HL-60 (cell line): ENCODE measurements at regions not wholly inside any gene's neighbourhood (a gene's known extent, or its start where the extent isn't known, plus 50 kb on each side); places are given as distances from the start of the nearest gene placed in this dataset.

Experiments used
- DNase-seq, 2 experiments: peaks; one replicate each; pipeline ENCODE4 v3.0.0-alpha.2; 2010 to 2020; ENCODE audit warnings: low read depth in 1 of 2, low spot score in 1 of 2
- H3K27ac ChIP-seq: fragments of 250-450 bp; sonication (Bioruptor Pico); replicated peaks from 2 replicates; pipeline ENCODE4 v1.5.1; 2020; ENCODE audit warnings: mild to moderate bottlenecking, moderate library complexity
- H3K27me3 ChIP-seq: fragments of 250-450 bp; sonication (Bioruptor Pico); 2 replicates; pipeline ENCODE4 v1.5.1; 2021; ENCODE audit warnings: mild to moderate bottlenecking, moderate library complexity; ENCODE audit not compliant: insufficient read depth, poor library complexity, severe bottlenecking
- H3K4me3 ChIP-seq: replicated peaks from 2 replicates; pipeline ENCODE4 v1.5.1; 2011; ENCODE audit warnings: mild to moderate bottlenecking, control low read depth, low read length; ENCODE audit not compliant: insufficient read depth
- GABPA ChIP-seq: IDR thresholded peaks from 2 replicates; pipeline ENCODE4 v1.6.1; 2012; ENCODE audit warnings: low read depth
- POLR2AphosphoS5 ChIP-seq: IDR thresholded peaks from 2 replicates; pipeline ENCODE4 v1.6.1; 2012; ENCODE audit warnings: low read depth
- SPI1 ChIP-seq: IDR thresholded peaks from 2 replicates; pipeline ENCODE4 v1.6.1; 2012; ENCODE audit warnings: low read depth, mild to moderate bottlenecking, borderline replicate concordance
- TF ChIP-seq, protein P1 (sequence below): IDR thresholded peaks from one replicate; pipeline ENCODE4 v1.5.1; 2011; ENCODE audit warnings: low read length, control low read depth, inconsistent platforms; ENCODE audit not compliant: insufficient read depth
- TF ChIP-seq, protein P2 (sequence below): IDR thresholded peaks from 2 replicates; pipeline ENCODE4 v1.6.1; 2012; ENCODE audit warnings: low read depth; ENCODE audit not compliant: insufficient replicate concordance

DNA sequence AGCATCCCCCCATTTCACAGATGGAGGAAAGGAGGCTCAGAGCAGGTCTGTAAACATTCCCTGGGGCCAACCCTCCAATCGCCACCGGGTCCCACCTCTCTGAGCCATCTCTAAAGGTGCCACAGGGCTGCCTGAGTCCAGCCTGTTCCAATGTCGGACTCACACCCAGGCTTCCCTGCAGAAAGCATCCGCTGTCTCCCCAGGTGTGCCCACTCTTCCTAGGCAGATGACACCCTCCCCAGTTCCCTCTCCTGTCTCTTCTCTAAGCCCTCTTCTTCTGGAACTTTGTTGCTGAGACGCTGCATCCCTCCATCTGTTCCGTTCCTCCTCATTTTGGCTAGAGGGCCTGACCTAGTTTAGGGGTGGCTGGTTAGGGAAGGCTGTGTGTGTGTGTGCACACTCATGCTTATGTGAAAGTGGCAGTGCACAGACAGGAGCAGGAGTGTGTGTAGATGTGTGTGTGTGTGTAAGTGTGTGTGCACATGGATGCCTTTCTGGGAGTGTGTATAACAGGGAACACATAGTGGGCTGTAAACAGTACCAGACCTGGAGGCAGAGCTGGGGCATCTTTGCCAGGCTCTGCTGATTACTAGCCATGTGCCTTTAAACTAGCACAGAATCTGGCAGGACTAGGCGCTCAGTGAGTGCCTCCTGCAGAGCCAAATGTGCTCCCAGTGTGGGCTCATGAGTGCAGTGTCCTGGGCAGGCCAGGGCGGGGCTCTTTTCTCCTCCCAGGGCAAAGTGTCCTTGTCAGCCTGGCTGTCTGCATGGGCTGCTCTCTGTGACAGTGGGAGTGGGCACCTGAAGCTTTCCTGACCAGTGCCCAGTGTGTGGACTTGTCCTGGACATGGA is 77.3 kb upstream of the NECTIN1 start:
- Histone ChIP-seq H3K27ac (no peak overlapping the region), H3K4me3 (no peak overlapping the region), H3K27me3 (no peaks in the 10 kb centered on the region)
- TF ChIP-seq GABPA (no peak), POLR2AphosphoS5 (no peak)
- no peak for DNase-seq

DNA sequence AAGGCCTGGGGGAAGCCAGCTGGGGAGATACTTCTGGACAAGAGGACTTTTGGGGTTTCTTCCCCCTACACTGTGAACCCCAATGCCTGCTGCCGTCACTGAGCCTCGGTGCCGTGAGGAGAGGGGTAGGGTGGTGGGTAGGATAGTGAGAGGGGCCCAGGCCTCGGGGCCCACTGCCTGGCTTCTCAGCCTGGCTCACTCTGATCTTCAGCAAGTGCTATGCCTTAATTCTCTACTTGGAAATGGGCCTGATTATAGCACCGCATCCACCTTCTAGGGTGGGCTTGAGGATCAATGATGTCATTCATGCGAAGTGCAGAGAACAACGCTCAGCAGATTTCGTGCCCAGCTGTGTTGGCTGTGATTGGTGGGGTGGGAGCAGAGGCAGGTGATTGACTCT is 76.7 kb upstream of the NECTIN1 start:
- H3K27me3 ChIP-seq: no peaks in the 10 kb centered on the region
- TF ChIP-seq, protein P1, sequence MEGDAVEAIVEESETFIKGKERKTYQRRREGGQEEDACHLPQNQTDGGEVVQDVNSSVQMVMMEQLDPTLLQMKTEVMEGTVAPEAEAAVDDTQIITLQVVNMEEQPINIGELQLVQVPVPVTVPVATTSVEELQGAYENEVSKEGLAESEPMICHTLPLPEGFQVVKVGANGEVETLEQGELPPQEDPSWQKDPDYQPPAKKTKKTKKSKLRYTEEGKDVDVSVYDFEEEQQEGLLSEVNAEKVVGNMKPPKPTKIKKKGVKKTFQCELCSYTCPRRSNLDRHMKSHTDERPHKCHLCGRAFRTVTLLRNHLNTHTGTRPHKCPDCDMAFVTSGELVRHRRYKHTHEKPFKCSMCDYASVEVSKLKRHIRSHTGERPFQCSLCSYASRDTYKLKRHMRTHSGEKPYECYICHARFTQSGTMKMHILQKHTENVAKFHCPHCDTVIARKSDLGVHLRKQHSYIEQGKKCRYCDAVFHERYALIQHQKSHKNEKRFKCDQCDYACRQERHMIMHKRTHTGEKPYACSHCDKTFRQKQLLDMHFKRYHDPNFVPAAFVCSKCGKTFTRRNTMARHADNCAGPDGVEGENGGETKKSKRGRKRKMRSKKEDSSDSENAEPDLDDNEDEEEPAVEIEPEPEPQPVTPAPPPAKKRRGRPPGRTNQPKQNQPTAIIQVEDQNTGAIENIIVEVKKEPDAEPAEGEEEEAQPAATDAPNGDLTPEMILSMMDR: no peak
- TF ChIP-seq GABPA (no peak), POLR2AphosphoS5 (no peak), SPI1 (no peak)
- TF ChIP-seq, protein P2, sequence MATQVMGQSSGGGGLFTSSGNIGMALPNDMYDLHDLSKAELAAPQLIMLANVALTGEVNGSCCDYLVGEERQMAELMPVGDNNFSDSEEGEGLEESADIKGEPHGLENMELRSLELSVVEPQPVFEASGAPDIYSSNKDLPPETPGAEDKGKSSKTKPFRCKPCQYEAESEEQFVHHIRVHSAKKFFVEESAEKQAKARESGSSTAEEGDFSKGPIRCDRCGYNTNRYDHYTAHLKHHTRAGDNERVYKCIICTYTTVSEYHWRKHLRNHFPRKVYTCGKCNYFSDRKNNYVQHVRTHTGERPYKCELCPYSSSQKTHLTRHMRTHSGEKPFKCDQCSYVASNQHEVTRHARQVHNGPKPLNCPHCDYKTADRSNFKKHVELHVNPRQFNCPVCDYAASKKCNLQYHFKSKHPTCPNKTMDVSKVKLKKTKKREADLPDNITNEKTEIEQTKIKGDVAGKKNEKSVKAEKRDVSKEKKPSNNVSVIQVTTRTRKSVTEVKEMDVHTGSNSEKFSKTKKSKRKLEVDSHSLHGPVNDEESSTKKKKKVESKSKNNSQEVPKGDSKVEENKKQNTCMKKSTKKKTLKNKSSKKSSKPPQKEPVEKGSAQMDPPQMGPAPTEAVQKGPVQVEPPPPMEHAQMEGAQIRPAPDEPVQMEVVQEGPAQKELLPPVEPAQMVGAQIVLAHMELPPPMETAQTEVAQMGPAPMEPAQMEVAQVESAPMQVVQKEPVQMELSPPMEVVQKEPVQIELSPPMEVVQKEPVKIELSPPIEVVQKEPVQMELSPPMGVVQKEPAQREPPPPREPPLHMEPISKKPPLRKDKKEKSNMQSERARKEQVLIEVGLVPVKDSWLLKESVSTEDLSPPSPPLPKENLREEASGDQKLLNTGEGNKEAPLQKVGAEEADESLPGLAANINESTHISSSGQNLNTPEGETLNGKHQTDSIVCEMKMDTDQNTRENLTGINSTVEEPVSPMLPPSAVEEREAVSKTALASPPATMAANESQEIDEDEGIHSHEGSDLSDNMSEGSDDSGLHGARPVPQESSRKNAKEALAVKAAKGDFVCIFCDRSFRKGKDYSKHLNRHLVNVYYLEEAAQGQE: no peak
- no peak overlapping the region for H3K27ac ChIP-seq
- no peak for DNase-seq
- no peak overlapping the region for H3K4me3 ChIP-seq

DNA sequence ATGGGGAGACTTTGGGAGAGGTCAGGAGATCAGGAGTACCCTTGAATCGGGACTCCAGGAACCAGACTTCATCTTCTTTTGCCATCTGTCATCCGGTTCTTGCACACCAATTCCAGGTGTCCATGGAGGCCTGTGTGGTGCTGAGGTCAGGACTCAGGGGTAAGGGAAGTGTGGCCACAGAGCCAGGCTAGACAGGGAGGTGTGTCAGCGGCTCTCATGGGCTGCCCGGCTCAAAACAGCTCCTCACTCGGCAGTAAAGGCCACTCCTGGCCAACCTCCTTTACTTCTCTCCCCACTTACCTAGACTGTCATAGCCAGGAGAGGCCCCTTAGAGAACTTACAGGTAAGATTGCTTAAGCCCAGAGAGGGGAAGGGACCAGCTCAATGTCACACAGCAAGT is 75.7 kb upstream of the NECTIN1 start:
- TF ChIP-seq, protein P2: no peak
- TF ChIP-seq POLR2AphosphoS5 (no peak), SPI1 (no peak), GABPA (no peak)
- TF ChIP-seq, protein P1: no peak
- no peak for DNase-seq
- H3K4me3 ChIP-seq: no peak overlapping the region

DNA sequence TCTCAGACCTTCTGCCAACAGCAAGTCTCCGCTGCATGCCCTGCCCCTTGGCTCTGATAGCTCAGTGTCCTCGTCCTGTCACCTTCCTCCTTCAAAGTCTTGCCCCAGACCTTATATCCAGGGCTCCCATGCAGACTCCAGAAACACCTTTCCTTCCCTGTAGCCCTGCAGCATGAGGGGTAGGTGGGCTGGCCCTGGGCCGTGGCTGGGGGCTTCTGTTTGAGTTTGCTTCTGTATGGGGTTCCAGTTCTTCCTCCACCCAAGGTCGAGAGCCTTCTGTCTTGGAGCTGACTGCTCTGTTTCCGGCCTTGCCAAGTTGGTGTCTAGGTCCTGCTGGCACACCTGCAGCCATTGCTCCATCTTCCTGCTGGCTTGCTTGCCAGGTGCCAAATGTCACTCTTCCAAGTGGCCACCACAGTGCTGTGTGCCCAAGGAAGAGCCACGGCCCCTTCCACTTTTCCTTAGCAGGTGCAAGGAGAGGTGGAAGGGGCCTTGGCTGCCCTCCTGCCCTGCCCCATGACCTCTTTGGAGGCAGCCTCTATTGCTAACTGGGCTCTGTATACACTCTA is 74.8 kb upstream of the NECTIN1 start:
- H3K27ac ChIP-seq: no peak overlapping the region
- TF ChIP-seq, protein P2: no peak
- TF ChIP-seq, protein P1: no peak
- no peak overlapping the region for H3K4me3 ChIP-seq
- no peaks in the 10 kb centered on the region for H3K27me3 ChIP-seq
- no peak for DNase-seq

More for the DNA sequence above, 75.7 kb upstream of the NECTIN1 start:
- Histone ChIP-seq H3K27me3 (no peaks in the 10 kb centered on the region), H3K27ac (no peak overlapping the region)
